Activated CD4-positive, alpha-beta T cell treated with anti-CD3 and anti-CD28 coated beads, Interleukin-2, amount 50 U/mL, for 48 hours (primary cell): ENCODE measurements at regions not wholly inside any gene's neighbourhood (a gene's known extent, or its start where the extent isn't known, plus 50 kb on each side); places are given as distances from the start of the nearest gene placed in this dataset.

ENCODE experiments used
- DNase-seq, 2 experiments: peaks; one replicate each; pipeline ENCODE4 v3.0.0-alpha.2; 2020

DNA sequence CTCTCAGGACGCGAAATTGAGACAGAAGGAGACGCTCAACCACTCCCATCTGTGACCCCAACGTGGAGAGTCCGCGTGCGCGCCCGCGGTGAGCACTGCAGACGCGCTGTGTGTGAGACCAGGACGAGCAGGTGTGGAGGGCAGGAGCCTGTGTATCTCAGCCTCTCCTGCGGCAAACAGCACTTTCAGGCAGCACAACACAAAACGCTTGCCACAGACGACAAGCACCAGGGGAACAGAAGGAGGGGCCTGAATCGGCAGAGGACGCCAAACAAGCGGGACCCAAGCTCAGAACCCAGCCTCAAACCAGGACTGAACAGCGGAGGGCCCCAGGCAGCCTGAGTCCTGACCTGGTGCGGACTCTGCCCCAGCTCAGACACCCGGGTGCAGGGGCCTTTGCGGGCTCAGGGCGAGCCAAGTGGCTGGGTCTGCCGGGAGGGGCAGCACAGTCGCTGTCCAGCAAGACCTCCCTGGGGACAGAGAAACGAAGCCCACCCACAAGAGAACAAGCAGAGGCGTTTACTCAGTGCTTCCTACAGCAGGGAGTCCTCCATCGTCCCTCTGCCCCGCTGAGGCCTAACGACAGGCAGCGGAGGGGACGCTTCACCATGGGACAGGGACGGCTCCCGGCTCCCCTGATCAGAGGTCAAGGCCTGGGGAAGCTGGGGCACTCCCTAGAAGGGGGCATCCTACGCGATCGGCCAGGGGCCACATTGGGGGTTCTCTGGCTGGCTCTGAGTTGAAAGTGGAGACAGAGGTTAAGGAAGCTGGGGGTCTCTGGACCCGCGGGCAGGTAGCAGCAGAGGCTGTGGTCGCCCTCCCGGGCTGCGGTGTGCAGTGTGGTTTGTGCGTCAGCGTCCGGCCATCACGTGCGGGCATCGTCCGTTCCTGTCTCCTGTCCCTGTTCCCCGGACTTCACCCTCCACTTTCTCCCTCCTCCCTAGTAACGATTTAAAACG is 560.8 kb downstream of the BRD1 start:
- DNase-seq: no peak

GRCh38 chr22:49264696-49265095 is 563.0 kb downstream of the BRD1 start:
- no peak for DNase-seq

DNA sequence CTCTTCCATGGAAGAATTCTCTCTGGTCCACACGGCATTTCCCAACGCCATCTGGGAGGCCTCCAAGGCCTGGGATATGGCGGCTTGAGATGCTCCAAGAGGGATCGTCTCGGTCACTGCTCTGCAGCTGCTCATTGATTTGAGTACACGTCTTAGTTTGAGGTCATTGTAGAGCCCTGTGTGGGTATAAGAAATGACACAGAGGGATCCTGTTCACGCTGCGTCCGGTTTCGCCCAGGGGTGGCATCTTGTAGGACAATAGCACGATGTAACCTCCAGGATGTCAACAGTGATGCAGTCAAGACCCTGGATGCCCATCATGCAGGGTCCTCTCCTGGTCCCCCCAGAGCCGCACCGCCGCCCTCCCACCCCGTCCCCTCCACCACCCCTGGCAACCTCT is 564.6 kb downstream of the BRD1 start:
- DNase-seq: no peak

DNA sequence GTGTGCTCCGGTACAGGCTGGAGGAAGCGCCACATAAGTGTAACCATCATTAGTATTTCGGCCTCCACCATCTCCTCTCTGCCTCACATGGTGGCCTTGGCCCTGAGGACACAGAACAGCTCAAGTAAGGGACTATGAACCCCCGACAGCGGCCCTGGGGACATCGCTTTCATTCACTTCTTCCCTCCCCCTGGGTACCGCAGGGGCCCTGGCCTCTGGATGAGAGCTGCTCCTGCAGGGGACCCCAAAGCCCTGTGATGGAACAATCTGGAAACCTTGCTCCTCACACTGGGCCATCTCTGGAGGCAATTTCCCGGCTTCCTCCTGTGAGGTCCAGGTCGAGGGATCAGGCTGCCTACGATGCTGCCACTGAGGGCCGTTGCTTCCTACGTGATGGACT is 565.5 kb downstream of the BRD1 start:
- DNase-seq: no peak

DNA sequence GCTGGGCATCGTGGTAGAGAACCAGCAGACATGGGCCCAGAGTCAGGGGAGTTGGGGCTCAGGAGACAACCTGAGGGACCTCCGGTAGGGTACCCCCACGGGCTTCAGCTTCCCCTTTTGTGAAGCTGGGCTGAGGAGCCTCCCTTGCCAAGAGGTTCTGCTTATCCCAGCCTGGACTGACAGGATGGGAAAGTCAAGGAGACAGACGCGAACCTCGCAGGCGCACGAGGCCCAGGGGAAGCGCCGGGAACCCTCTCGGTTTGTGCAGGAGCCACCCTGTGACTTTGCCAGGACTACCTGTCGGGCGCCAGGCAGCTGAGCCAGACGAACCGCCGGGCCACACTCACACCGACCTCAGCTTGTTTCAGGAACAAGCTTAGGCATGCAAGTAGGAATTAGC is 566.1 kb downstream of the BRD1 start:
- no peak for DNase-seq

DNA sequence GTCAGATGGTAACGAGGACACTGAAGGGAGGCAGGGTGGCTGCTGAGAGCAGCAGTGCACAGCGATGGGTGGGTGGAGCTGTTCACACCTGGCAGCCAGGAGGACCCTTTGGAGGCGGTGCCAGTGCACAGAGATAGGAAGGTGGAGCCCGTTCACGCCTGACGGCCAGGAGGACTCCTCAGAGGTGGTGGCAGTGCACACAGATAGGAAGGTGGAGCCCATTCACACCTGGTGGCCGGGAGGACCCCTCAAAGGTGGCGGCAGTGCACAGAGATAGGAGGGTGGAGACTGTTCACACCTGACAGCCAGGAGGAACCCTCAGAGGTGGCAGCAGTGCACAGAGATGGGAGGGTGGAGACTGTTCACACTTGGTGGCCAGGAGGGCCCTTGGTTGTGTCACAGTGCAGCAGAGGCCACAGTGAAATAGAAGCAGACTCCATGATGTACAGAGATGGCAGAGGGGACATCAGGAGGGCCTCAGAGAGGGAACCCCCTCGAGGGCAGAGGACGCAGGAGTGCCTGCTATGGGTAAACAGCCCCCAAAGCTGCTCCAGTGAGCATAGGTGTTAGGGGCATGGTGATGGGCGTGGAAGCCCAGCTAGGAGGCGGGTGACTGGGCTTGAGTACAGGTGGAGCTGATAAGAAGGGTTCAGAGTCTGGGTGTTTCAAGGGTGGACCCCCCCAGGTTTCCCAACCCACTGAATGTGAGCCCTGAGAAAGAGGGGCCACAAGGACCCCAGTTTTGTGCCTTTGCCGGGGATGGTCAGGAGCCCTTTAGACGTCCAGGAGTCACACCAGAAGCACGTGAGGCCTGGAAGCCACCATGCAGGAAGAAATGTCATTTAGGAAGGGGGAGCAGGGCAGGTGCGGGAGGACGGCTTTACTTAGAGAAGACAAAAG is 566.7 kb downstream of the BRD1 start:
- no peak for DNase-seq

DNA sequence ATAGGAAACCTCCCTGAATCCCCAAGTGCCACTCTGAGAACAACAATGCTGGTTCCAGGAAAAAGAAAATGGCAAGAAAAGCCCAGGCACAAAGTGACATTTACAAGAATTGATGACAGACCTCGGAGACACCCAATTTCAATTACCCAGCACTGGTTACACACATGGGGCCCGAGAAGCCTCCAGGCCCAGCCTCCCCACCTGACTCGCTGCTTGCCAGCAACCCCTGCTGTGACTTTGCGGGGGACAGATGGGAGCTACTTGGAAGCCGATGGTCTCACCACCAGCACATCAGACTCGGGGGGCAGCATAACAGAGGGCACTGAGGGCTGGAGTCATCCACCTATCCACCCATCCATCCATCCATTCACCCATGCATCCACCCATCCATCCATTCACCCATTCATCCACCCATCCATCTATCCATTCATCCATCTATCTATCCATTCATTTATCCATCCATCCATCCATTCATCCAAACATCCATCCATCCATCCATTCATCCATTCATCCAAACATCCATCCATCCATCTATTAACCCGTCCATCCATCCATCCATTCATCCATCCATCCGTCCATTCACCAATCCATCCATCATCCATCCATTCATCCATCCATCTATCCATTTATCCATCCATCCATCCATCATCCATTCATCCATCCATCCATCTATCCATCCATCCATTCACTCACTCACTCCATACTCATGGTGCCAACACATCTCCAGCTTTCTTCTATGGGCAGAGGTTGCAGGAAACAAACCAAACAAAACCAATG is 567.6 kb downstream of the BRD1 start:
- no peak for DNase-seq

- DNase-seq: no peak
These were observed 569.3 kb downstream of the BRD1 start for GRCh38 chr22:49258107-49259010.

DNA sequence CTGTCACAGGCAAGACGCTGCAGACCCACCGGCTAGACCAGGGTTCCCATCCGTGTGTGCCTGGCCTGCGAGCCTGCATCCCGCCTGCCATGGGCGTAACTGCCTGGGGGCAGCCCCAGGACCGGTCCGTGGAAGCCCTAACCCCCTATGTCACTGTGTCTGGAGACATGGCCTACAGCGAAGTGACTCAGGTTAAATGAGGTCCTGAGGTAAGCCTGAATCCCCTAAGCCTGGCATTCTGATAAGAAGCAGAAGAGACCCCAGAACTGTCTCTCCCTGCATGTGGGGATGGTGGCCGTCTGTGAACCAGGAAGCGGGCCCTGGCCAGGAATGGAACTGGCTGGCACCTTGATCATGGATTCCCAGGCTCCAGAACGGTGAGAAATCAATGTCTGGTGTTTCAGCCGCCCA is 570.1 kb downstream of the BRD1 start:
- no peak for DNase-seq

DNA sequence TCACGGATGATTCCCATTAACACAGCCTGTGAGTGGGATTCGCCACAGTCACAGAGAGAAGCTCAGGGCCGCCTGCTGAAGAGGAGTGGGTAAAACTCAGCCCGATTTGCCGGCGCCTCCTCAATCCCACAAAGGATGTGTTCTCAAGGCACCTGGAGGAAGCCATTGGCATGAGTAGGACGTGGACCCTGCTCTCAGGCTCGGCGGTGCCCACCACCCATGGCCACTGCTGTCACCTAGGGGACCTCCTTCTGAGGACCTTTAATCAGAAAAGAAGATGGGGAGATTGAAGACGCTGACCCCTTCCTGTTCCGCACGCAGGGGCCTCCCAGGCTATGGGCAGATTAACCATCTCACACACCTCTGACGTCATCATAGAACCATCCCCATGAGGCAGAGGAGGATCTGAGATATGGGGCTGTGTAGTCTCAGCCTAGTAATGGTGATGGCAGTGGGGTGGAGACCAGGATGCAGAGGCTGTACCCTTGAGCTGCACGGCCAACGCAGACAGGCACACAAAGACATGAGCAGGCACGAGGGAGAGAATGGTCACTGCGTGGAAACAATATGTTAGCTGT is 571.8 kb downstream of the BRD1 start:
- DNase-seq: no peak

DNA sequence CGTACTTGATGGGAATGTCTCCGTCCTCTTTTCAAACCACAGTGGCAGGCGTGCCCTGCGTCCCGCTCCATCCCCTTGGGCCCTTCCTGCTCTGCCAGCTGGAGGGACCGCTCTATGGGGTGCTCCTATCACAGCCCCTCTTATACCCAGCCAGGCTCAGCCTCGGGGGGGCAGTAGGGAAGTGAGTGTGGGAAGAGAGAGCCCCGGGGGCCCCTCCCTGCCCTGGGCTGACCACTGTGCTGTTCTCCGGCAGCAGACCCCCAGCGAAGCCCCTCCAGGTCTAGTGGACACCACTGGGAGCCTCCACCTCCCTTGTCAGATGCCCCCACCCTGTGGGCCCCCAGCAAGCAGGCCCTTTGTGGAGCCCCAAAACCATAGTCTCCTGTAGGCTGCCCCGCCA is 572.5 kb downstream of the BRD1 start:
- DNase-seq: no peak

GRCh38 chr22:49253656-49254055 is 574.0 kb downstream of the BRD1 start:
- DNase-seq: no peak

DNA sequence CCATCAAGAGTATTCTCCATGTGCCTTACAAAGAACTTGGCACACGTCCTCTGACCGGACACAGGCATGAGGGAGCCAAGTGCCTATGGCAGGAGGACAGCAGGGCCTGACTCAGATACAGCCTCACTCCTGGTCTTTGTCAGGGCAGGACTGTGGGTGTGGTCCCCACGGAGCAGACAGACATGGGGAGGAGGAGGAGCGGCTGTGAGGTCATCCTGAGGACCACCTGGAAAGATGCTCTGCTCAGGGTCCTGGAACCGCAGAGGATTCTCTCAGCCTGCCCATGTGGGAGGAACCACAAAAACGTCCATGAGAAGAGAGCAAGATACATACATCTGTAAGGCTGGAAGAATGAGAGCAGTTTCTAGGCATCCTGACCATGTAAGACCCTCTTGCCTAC is 576.3 kb downstream of the BRD1 start:
- no peak for DNase-seq

DNA sequence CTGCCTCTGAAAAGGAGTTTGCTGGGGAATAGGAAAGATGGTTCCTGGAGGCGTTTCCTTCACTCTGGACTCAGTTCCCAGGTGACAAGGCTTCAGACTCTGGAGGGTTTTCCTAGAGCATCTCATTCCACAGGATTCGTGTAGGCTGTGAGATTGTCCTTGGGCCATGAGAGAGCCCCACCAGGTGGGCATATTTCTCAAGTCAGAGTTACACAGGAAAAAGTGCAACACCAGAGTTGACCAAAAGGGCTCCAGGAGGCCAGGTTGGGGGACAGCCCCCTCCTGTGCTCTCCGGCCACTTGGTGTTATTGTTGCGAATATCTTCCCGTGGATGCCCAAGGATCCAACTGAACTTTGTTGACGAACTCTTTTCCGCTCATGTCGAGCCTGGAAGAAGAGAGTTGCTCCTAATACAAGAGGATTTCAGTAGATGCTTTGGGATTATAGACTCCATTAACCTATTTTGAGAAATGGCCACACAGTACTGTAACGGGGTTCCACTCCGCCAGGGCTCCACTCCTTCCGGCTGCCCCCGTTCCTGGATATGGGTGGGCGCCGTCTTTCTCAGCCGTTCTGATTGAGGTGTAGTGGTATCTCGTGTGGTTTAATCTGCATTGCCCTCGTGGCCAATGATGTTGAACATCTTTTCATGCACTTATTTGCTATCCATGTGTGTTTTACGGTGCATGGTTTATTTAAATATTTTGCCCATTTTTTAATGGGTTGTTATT is 580.3 kb downstream of the BRD1 start:
- DNase-seq: no peak

DNA sequence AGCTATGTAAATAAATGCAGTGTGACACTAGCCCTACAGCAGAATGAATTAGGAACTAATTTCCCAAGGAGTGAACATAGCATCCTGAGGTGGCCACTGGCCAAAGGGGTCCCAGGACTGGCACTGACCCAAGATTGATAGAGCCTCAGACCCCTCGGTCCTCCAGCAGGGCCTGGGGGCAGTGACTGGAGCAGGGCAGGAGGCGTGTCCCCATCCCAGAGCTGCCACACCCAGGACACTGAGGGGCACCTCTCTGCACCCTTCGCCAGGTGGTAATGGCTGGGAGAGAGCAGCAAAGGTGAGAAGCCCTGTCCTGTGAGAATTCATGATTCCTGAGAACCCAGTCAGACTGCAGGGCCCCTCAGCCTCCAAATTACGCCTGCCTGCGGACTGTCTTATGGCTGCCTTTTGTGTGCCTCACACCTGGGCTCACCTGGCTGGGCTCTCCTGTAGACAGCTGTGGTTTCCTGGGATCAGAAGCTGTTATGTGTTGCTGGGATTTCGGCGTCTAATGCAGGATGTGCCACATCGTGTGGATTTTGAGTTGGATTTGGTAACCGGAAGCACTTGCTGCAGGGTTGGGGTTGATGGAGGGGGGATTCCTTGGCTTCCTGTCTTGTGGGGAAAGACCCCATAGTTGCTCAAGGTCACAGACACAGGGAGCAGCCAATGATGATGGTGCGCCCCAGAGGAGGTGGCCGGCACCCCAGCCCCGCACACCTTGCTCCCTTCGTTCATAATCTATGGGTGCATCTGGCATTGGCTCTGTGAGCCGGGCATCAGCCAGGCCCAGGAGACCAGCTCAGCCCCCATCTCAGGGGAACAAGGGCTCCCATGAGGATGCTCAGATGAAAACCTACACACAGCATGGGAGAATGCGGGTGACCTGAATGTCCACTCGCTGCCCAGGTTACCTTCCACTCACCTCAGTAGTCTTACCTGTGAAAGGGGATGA is 582.9 kb downstream of the BRD1 start:
- no peak for DNase-seq

- no peak for DNase-seq
These were observed 583.7 kb downstream of the BRD1 start for GRCh38 chr22:49243965-49244364.

DNA sequence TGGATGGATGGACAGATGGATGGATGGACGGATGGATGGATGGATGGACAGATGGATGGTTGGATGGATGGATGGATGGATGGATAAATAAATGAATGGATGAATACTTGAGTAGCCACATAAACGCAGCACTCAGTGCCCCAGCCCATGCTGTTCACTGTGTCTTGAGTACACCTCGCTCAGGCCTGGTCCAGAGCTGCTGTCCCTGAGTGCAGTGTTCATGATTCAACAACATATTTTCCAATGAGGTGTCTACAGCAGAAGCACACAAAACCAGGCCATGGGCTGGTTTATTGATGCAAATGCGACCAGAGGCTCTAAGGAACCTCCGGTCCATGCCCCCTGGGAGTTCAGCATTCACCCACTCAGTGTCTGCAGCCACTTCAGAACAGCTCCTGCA is 584.3 kb downstream of the BRD1 start:
- DNase-seq: no peak

DNA sequence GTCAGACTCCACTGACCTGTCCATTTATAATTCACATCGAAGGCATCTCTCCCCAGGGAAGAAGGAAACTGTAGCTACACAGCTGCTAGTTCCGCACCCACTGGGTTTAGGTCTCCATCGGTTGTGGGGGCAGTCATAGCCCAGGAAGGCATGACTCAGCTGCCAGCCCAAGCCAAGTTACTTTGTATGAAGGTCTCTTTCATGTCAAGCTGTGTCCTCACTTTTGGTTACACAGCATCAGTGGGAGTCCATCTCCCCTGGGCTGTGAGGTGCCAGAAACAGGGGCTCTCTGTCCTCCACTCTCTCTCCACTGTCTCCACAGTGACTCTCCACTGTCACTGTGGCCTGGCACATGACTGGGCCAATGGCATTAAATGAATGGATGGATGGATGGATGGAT is 585.2 kb downstream of the BRD1 start:
- DNase-seq: no peak

DNA sequence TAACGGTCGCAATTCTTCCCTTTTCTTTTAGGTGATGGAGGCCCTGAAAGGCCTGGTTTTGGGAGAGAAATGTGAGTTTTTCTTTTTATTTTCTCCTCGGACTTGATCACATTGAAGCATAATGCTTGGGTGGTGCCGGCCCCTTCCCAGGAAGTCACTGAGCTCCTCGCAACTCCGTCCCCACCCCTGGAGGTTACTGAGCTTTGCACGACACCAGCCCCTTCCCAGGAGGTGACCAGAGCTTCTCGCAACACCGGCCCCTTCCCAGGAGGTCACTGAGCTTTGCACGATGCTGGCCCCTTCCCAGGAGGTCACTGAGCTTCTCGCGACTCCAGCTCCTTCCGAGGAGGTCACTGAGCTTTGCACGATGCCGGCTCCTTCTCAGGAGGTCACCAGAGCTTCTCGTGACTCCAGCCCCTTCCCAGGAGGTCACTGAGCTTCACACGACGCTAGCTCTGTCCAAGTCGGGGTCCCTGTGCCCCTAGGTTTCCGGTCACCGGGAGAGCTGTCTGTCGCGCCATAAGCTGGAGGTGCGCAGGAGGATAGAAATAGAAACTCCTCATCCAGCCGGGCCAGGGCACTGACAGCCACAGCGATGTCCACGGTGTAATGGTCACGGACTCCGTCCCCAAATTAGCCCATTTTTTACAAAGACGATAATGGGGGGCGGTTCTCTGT is 586.4 kb downstream of the BRD1 start:
- DNase-seq: no peak
